AG04450 (cell line): ENCODE measurements at regions not wholly inside any gene's neighbourhood (a gene's known extent, or its start where the extent isn't known, plus 50 kb on each side); places are given as distances from the start of the nearest gene placed in this dataset.
A peak's percentile ranks its signal among the peaks of the same experiment; 100 is the strongest.

ENCODE experiments used
- CTCF ChIA-PET: fragments of 300-600, 350-600 bp; formaldehyde crosslinking; extraction: SDS; loops from one replicate; lab custom pipeline; 2022; ENCODE audit warnings: antibody characterized with exemption, inconsistent platforms; lab: Charles Lee
- POLR2A ChIA-PET: fragments of 350-600 bp; formaldehyde crosslinking; extraction: SDS; loops from one replicate; lab custom pipeline; 2021; ENCODE audit warnings: antibody characterized with exemption, inconsistent platforms; lab: Yijun Ruan, JAX
- DNase-seq: peaks from one replicate; pipeline ENCODE4 v3.0.0-alpha.2; 2011; ENCODE audit warnings: low read depth, low spot score
- H3K27ac ChIP-seq: one replicate; pipeline ENCODE4 v1.5.1; 2012; ENCODE audit warnings: low read depth, low read length, control low read depth
- H3K27me3 ChIP-seq: one replicate; pipeline ENCODE4 v1.6.0; 2012; ENCODE audit warnings: low read length; ENCODE audit not compliant: control insufficient read depth, insufficient read depth
- H3K4me3 ChIP-seq: 2 replicates; pipeline ENCODE4 v1.5.1; 2011; ENCODE audit warnings: mild to moderate bottlenecking, low read depth, low read length, control low read depth
- H3K9me3 ChIP-seq: 2 replicates; pipeline ENCODE4 v1.5.1; 2012; ENCODE audit warnings: low read length; ENCODE audit not compliant: control insufficient read depth, insufficient read depth
- TF ChIP-seq, protein P1 (sequence below): IDR thresholded peaks from 2 replicates; pipeline ENCODE4 v1.5.1; 2011; ENCODE audit warnings: low read depth, low read length, control low read depth, inconsistent platforms

DNA sequence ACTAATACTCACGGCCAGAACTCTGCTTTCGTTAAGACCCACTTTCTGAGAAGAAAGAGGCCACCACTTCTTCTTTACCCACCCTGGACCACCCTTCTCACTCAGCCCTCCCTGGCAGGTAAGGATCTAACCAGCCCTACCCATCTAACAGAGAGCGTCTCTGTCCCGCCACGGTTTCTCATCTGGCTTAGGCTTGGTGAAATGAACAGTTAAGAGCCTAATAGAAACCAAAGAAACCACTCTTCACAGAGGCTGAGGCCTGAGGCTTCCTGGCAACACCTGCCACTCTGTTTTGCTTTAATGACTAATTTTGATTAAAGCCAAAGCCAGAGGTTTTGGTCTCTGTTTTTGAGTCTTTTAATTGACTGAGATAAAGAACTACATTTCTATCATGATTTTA is 354.1 kb upstream of the SLC30A5 start:
- POLR2A ChIA-PET: no interaction called here

DNA sequence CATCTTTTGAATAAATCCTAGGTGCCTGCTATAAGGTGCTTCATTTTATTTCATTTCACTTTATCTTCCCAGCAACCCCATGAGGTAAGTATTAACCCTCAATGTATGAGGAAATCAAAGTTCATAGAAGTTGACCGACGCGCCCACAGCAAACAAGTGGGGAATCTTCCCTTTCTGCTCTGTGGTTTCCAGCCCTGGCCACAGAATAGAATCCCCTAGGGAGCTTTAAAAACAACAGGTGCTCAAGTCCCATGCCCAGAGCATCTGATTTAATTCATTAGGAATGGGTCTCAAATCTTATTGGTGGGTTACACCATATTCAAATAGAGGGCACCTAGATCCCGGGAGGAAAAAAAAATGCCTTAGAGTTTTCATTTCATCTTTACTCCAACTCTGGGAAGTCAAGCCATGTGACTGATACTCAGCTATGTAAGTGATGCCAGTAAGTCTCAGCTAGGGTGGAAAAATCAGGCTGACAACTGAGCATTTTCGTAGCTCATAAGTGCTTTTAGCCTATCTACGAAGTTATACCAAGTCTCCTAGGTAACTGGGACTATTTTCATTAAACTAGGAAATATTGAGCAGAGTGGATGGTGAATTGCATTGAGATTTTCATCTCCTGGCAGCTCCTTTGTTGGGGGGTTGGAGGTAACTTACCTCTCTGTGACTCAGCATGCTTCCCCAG is 353.4 kb upstream of the SLC30A5 start:
- no peak overlapping the region for H3K27ac ChIP-seq
- ChIA-PET POLR2A (no interaction called here), CTCF (no interaction called here)
- DNase-seq: no peak
- H3K9me3 ChIP-seq: no peaks in the 10 kb centered on the region
- no peaks in the 10 kb centered on the region for H3K27me3 ChIP-seq
- H3K4me3 ChIP-seq: no peak overlapping the region
- TF ChIP-seq, protein P1, sequence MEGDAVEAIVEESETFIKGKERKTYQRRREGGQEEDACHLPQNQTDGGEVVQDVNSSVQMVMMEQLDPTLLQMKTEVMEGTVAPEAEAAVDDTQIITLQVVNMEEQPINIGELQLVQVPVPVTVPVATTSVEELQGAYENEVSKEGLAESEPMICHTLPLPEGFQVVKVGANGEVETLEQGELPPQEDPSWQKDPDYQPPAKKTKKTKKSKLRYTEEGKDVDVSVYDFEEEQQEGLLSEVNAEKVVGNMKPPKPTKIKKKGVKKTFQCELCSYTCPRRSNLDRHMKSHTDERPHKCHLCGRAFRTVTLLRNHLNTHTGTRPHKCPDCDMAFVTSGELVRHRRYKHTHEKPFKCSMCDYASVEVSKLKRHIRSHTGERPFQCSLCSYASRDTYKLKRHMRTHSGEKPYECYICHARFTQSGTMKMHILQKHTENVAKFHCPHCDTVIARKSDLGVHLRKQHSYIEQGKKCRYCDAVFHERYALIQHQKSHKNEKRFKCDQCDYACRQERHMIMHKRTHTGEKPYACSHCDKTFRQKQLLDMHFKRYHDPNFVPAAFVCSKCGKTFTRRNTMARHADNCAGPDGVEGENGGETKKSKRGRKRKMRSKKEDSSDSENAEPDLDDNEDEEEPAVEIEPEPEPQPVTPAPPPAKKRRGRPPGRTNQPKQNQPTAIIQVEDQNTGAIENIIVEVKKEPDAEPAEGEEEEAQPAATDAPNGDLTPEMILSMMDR: no peak

More for the DNA sequence above, 354.1 kb upstream of the SLC30A5 start:
- H3K9me3 ChIP-seq: no peaks in the 10 kb centered on the region
- no peaks in the 10 kb centered on the region for H3K27me3 ChIP-seq
- CTCF ChIA-PET: no interaction called here
- H3K4me3 ChIP-seq: no peak overlapping the region
- no peak overlapping the region for H3K27ac ChIP-seq
- TF ChIP-seq, protein P1: no peak
- DNase-seq: no peak

DNA sequence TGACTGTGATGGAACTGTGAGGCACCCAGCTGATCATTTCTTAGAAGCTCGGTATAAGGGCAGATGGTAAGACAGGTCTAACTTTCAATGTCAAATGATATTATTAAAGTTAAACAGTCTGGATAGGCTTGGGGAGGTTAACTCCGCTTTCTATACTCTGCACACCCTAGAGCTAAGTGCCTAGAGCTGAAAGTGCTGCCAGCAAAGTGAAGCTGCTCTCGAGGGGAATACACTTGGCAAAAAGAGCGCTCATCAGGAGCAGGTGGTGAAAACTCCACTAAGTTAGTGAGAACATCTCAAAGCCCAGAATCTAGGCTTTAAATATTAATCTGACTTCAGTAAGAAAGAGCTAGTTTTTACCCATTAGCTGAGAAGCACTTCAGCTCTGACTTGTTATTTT is 349.6 kb upstream of the SLC30A5 start:
- no peak for DNase-seq
- TF ChIP-seq, protein P1: no peak
- Histone ChIP-seq H3K4me3 (no peak overlapping the region), H3K27me3 (no peaks in the 10 kb centered on the region), H3K27ac (no peak overlapping the region), H3K9me3 (no peaks in the 10 kb centered on the region)
- ChIA-PET POLR2A (no interaction called here), CTCF (no interaction called here)

DNA sequence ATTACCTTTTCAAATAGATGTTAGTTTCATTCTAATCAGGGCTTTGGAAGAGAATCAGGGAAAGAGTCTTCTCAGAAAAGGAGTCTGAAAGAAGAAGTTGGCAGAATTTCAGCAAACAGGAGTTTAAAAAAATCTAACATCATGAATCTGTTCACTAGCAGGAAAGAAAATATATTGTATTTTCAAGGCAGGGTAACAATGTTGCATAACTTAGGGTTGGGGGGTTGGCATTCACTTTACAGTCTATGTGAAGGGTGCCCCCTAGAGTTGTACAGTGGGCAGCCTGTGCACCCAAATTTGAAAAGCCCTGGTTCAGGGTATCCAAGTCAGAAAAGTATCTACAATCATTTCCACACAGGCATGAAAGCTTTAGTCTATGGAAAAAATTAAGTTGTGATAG is 348.4 kb upstream of the SLC30A5 start:
- ChIA-PET POLR2A (no interaction called here), CTCF (interaction anchor here (1.1 kb wide), 1 partner anchor 459 kb away, joined by 3 read pairs; no protein-coding TSS in a partner anchor)

DNA sequence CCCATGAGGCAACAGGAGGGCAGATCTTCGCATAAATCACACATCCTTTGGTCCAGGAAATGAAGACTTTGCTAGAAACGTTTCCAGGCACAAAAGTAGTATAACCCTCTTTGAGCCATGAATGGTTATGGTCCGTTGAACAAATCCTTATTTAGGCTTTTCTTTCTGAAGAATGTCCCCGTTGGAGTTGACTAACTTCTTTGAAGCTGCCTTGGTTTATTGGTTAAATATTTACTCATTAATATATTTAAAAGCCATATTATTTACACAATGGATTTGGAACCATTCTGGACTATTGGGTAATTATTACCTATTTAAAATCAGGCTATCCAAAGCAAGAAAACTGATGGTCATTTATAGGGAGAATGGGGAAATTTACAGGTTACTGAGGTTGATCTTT is 347.6 kb upstream of the SLC30A5 start:
- Histone ChIP-seq H3K4me3 (no peak overlapping the region), H3K9me3 (no peaks in the 10 kb centered on the region), H3K27me3 (no peaks in the 10 kb centered on the region), H3K27ac (no peak overlapping the region)
- ChIA-PET CTCF (interaction anchor here (0.7 to 1.3 kb wide), 3 partner anchors 113 to 493 kb away, joined by 3 read pairs; no protein-coding TSS in a partner anchor), POLR2A (no interaction called here)
- TF ChIP-seq, protein P1: no peak
- no peak for DNase-seq

More for the DNA sequence above, 348.4 kb upstream of the SLC30A5 start:
- H3K27ac ChIP-seq: no peak overlapping the region
- DNase-seq: no peak
- TF ChIP-seq, protein P1: peak; percentile 38
- H3K9me3 ChIP-seq: no peaks in the 10 kb centered on the region
- H3K27me3 ChIP-seq: no peaks in the 10 kb centered on the region
- no peak overlapping the region for H3K4me3 ChIP-seq
